Subcutaneous abdominal adipose tissue (tissue), 5 donors: ENCODE measurements at regions not wholly inside any gene's neighbourhood (a gene's known extent, or its start where the extent isn't known, plus 50 kb on each side); places are given as distances from the start of the nearest gene placed in this dataset.
"Not testable (repeated sequence)": the region's sequence is repeated elsewhere in the genome, so short reads cannot be mapped to it uniquely, and the experiment has no call there.

Experiments used
- H3K27ac ChIP-seq: one replicate; pipeline ENCODE4 v1.7.0; 2013; ENCODE audit warnings: low read depth, mild to moderate bottlenecking, inconsistent platforms, low read length, moderate library complexity
- H3K27me3 ChIP-seq, 5 donors: one replicate each; pipeline ENCODE4 v1.7.0; 2013; ENCODE audit warnings: low read length in 5 of 5, inconsistent platforms in 1 of 5; ENCODE audit not compliant: control insufficient read depth in 5 of 5, insufficient read depth in 4 of 5
- H3K36me3 ChIP-seq, 5 donors: one replicate each; pipeline ENCODE4 v1.7.0; 2013; ENCODE audit warnings: low read length in 5 of 5; ENCODE audit not compliant: control insufficient read depth in 5 of 5, insufficient read depth in 5 of 5
- H3K4me1 ChIP-seq, 5 donors: one replicate each; pipeline ENCODE4 v1.7.0; 2013; ENCODE audit warnings: low read length in 5 of 5, mild to moderate bottlenecking in 3 of 5, moderate library complexity in 1 of 5; ENCODE audit not compliant: control insufficient read depth in 5 of 5, insufficient read depth in 5 of 5
- H3K4me3 ChIP-seq, 5 donors: one replicate each; pipeline ENCODE4 v1.7.0; 2013; ENCODE audit warnings: low read length in 5 of 5, low read depth in 1 of 5
- H3K9ac ChIP-seq, 5 donors: one replicate each; pipeline ENCODE4 v1.7.0; 2013; ENCODE audit warnings: low read length in 5 of 5, mild to moderate bottlenecking in 4 of 5, moderate library complexity in 3 of 5
- H3K9me3 ChIP-seq, 5 donors: one replicate each; pipeline ENCODE4 v1.7.0; 2013; ENCODE audit warnings: low read length in 5 of 5; ENCODE audit not compliant: control insufficient read depth in 5 of 5
- donor health status: healthy.
- donor health status: healthy.
- donor health status: healthy.
- donor health status: healthy.
- donor health status: healthy.

DNA sequence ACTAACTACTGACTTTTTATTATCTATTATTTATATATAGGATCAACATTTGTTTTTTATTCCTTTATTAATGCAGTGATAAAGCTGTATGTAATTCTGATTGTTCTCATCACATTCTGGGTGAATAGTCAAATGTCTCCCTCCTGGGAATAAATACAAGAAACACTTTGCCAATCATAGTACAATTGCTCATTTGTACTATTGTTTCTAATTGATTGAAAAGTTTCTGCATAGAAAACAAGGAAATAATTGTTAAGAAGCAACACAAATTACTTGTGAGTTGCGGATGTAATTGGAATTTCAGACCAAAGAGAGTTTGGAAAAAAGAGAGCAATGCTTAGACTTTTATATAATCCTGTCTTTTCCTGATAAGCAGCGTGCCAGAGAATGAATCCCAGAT lies 1013.9 kb downstream of the EFNA5 start:
- Histone ChIP-seq H3K27me3 (no peaks in the 10 kb centered on the region), H3K4me1 (peaks cover 0 to 15% (median 7%) of the 10 kb centered on the region in 5 donors), H3K4me3 (no peak overlapping the region), H3K9ac (no peak overlapping the region), H3K9me3 (peaks cover 0 to 18% (median 7%) of the 10 kb centered on the region in 5 donors), H3K27ac (no peak overlapping the region), H3K36me3 (no peaks in the 10 kb centered on the region)

DNA sequence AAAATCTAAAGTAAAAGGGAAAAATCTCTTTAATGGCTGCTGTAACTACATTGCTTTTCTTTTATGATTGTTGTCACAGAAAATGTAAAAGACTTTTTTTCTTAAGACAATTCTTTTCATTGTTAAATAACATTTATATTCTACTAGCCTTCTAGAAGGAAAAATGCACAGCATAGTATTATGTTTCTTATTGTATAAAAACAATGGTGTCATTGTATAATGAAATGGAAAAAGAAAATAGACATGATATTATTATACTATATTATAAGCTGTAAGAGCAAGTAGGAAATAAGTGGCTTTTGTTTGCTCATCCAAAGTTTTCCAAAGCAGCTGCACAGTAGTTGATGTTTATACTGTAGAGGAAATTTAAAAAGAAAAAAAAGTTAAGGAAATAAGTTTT lies 1021.7 kb downstream of the EFNA5 start:
- Histone ChIP-seq H3K36me3 (no peaks in the 10 kb centered on the region), H3K27me3 (no peaks in the 10 kb centered on the region), H3K4me3 (no peak overlapping the region), H3K9me3 (peaks cover 0 to 7% (median 4%) of the 10 kb centered on the region in 5 donors), H3K27ac (no peak overlapping the region), H3K9ac (no peak overlapping the region), H3K4me1 (no peaks in the 10 kb centered on the region)

DNA sequence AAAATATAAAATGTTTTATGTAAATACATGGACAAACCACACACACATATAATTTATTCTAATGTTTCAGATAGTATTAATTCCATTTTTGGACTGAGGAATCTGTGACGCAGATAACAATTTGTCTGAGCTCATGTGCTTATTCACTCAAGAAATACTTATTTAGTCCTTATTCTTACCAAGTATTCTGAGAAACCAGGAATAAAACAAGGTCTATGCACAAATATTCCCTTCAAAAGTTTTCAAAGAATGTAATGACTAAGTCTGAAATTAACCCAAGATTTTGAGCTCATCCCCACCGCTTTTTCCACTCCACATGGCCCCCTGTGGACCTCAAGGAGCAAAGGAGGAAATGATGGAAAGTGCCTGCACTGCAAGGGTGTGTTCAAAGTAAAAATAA lies 1022.3 kb downstream of the EFNA5 start:
- Histone ChIP-seq H3K9me3 (peaks cover 0 to under 1% (median under 1%) of the 10 kb centered on the region in 5 donors), H3K9ac (no peak overlapping the region), H3K4me3 (no peak overlapping the region), H3K36me3 (no peaks in the 10 kb centered on the region), H3K4me1 (no peaks in the 10 kb centered on the region), H3K27me3 (no peaks in the 10 kb centered on the region), H3K27ac (no peak overlapping the region)

DNA sequence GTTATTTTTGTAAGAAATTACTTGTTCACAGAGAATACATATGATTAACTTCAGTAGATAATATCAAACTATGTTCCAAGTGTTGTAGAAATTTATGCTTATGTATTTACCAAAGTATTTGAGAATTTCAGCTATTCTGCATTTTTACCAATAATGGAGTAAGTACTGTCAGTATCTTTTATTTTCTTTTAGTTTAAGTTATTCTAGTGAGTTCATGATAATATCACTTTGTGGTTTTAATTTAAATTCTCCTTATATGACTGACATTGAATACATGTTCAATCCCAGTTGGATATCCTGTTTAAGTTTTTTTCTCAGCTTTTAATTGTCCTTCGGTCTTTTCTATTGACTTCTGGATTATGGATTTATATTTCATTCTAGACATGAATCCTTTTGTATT lies 1024.6 kb downstream of the EFNA5 start:
- H3K9me3 ChIP-seq: no peaks in the 10 kb centered on the region
- H3K4me1 ChIP-seq: peaks cover 0 to 3% (median 0%) of the 10 kb centered on the region in 5 donors
- no peaks in the 10 kb centered on the region for H3K36me3 ChIP-seq
- no peak overlapping the region for H3K9ac ChIP-seq
- H3K27me3 ChIP-seq: no peaks in the 10 kb centered on the region
- no peak overlapping the region for H3K4me3 ChIP-seq
- no peak overlapping the region for H3K27ac ChIP-seq

DNA sequence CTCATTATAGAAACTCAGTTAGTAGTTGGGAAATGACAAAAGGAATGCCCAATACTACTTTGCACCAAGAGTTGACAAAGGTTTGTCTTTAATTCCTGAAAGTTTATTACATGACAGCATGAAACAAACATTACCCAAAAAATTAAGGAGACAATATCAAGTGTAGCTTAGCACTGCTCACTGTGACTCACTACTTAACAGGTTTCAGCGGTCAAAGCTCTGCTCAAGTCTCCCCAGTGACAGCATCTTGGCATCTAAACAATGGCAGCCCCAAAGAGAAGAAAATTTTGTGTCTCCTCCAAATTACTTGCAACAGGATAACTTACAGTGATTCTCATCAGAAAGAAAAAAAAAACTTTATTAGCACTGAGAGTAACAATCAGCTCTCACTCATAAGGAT lies 1030.2 kb downstream of the EFNA5 start:
- no peaks in the 10 kb centered on the region for H3K36me3 ChIP-seq
- H3K4me1 ChIP-seq: peaks cover 0 to 3% (median 0%) of the 10 kb centered on the region in 5 donors
- no peaks in the 10 kb centered on the region for H3K9me3 ChIP-seq
- H3K4me3 ChIP-seq: no peak overlapping the region
- H3K9ac ChIP-seq: no peak overlapping the region
- H3K27ac ChIP-seq: no peak overlapping the region
- no peaks in the 10 kb centered on the region for H3K27me3 ChIP-seq

DNA sequence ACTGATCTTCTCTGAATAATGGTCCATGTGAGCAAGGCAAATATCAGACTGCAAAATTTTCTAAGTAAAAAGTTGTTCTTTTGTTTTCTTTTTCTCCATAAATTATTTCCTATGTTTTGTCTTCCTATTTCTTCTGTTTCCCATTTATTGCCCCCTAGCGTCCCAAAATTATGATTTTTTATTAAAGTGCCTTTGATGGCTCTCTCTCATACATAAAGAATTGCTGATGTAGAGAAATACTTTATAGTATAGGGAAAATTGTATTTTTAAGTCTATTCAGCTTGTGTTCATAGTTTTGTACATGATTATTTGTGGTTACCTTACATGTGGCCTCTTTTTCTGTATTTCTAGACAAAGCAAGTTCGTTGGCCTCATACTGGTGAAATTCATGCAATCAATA lies 1031.2 kb downstream of the EFNA5 start:
- H3K9me3 ChIP-seq: no peaks in the 10 kb centered on the region
- H3K9ac ChIP-seq: no peak overlapping the region
- H3K36me3 ChIP-seq: no peaks in the 10 kb centered on the region
- H3K27me3 ChIP-seq: no peaks in the 10 kb centered on the region
- H3K4me1 ChIP-seq: peaks cover 0 to 3% (median 0%) of the 10 kb centered on the region in 5 donors
- no peak overlapping the region for H3K27ac ChIP-seq
- no peak overlapping the region for H3K4me3 ChIP-seq

DNA sequence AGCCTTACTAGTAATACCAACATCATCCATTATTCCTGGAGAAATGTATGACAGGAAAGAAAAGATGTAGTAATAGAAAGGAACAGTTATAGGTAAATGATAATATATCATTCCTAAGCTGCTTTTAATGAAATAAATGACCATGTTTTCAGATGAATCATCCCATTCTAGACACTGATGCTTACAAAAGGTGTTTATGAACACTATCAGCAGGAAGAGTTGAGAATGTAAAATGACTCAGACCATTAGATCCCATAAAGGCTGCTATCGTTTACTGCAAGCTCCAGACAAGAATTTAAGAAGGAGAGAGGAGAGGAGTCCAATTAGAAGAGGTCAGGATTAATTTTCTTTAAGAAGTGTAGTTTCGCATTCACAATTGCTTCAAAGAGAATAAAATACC lies 1033.5 kb downstream of the EFNA5 start:
- H3K27me3 ChIP-seq: no peaks in the 10 kb centered on the region
- no peak overlapping the region for H3K27ac ChIP-seq
- no peaks in the 10 kb centered on the region for H3K36me3 ChIP-seq
- no peak overlapping the region for H3K9ac ChIP-seq
- no peak overlapping the region for H3K4me3 ChIP-seq
- no peaks in the 10 kb centered on the region for H3K9me3 ChIP-seq
- H3K4me1 ChIP-seq: no peaks in the 10 kb centered on the region

DNA sequence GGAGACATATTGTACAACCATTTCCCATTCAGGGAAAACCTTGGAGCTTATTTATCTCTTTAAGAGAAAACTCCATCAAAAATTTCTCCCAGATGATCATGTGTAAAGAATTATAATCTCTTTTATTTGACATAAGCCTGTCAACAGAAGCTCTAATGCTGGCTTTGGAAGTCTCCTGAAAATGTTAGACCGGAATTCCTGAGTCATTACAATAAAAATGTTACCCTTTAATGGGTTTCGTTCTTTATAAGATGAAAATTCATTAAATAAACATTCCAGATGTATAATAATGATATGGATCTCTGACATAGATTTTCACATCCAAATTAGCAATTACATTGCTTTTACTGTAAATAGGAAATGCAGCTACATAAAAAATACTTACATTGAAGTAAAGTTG lies 1036.4 kb downstream of the EFNA5 start:
- no peak overlapping the region for H3K27ac ChIP-seq
- H3K9ac ChIP-seq: no peak overlapping the region
- H3K9me3 ChIP-seq: no peaks in the 10 kb centered on the region
- H3K4me3 ChIP-seq: no peak overlapping the region
- no peaks in the 10 kb centered on the region for H3K36me3 ChIP-seq
- H3K4me1 ChIP-seq: no peaks in the 10 kb centered on the region
- no peaks in the 10 kb centered on the region for H3K27me3 ChIP-seq

DNA sequence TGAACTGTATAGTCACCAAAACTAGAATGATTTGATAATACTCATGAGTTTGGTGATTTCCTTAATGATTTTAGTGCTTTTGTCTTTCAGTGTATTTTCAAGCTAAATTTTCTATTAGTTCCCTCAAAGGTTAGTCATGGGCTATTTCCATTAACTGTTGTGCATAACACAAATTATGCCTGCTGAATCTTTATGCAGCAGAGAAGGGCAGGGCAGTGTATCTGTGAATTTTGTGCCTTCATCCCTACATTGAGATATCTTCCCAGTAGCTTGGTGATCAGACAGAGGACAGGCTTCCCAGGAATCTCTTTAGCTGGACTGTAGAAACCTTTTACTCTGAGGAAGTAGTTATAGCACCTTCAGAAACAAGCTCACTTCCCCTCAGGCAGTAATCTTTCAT lies 1036.9 kb downstream of the EFNA5 start:
- Histone ChIP-seq H3K4me1 (no peaks in the 10 kb centered on the region), H3K27me3 (no peaks in the 10 kb centered on the region), H3K4me3 (no peak overlapping the region), H3K9ac (no peak overlapping the region), H3K36me3 (no peaks in the 10 kb centered on the region), H3K27ac (no peak overlapping the region), H3K9me3 (no peaks in the 10 kb centered on the region)

DNA sequence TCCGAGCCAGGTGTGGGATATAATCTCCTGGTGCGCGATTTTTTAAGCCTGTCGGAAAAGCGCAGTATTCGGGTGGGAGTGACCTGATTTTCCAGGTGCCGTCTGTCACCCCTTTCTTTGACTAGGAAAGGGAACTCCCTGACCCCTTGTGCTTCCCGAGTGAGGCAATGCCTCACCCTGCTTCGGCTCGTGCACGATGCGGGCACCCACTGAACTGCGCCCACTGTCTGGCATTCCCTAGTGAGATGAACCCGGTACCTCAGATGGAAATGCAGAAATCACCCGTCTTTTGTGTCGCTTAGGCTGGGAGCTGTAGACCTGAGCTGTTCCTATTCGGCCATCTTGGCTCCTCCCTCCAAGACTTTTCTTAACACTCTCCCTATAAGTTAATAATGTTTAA lies 1042.3 kb downstream of the EFNA5 start:
- not testable (repeated sequence) for H3K27ac ChIP-seq, H3K27me3 ChIP-seq, H3K36me3 ChIP-seq, H3K4me1 ChIP-seq, H3K9ac ChIP-seq, H3K4me3 ChIP-seq, H3K9me3 ChIP-seq

DNA sequence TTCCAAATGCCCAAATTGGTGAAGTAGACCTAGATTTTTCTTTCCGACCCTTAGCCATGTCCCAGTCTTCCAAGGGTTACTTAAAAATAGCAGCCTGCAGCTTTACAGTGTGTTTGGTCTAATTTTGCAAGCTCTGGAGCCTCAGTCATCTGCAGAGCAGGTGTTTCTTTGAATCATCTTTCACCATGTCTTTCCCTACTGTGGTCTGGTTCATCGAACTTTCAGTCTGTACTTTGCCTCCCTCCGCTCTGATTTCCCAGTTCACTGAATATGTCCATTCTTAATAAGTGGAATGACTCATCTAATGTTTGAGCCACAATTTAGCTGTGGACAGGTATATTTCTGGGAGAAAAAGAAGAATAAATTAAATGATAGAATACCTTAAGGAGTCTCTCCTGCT lies 1060.7 kb downstream of the EFNA5 start:
- no peak overlapping the region for H3K4me3 ChIP-seq
- no peak overlapping the region for H3K9ac ChIP-seq
- no peaks in the 10 kb centered on the region for H3K9me3 ChIP-seq
- no peak overlapping the region for H3K27ac ChIP-seq
- no peaks in the 10 kb centered on the region for H3K27me3 ChIP-seq
- H3K36me3 ChIP-seq: no peaks in the 10 kb centered on the region
- H3K4me1 ChIP-seq: no peaks in the 10 kb centered on the region
